Stimulated activated CD8-positive, alpha-beta memory T cell treated with anti-CD3 and anti-CD28 coated beads, Interleukin-12 subunit alpha, Interleukin-12 subunit beta, amount 100 ng/mL, for 24 hours (primary cell): ENCODE measurements at regions not wholly inside any gene's neighbourhood (a gene's known extent, or its start where the extent isn't known, plus 50 kb on each side); places are given as distances from the start of the nearest gene placed in this dataset.

ENCODE experiments used
- DNase-seq: peaks from one replicate; pipeline ENCODE4 v3.0.0-alpha.2; 2020; ENCODE audit errors: extremely low read depth

DNA sequence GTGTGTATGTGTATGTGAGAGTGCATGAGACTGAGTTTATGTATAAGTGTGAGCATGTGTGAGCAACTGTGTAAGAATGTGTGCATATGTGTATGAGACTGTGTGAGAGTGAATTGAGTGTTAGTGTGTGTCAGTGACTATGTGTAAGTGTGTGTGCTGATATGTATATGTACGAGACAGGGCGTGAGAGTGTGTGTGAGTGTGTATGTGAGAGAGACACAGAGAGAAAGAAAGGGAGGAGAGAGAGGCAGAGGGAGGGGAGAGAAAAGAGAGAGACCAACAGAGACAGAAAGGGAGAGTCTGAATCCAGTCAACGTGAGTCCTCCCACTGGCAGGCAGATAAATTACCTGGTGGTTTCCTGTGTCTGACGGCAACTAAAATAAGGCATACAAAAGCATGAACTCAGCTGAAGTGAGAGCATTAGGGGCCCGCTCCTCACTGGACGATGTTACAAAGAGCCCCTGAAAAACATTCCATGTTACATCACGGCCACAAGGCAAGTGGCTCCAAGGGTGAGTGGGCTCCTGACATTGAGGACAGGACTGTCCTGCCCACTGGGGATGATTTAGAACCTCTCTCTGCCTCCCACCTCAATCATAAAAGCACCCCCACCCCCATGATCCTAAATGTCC lies 66.6 kb upstream of the TIAM1 start:
- DNase-seq: no peak

DNA sequence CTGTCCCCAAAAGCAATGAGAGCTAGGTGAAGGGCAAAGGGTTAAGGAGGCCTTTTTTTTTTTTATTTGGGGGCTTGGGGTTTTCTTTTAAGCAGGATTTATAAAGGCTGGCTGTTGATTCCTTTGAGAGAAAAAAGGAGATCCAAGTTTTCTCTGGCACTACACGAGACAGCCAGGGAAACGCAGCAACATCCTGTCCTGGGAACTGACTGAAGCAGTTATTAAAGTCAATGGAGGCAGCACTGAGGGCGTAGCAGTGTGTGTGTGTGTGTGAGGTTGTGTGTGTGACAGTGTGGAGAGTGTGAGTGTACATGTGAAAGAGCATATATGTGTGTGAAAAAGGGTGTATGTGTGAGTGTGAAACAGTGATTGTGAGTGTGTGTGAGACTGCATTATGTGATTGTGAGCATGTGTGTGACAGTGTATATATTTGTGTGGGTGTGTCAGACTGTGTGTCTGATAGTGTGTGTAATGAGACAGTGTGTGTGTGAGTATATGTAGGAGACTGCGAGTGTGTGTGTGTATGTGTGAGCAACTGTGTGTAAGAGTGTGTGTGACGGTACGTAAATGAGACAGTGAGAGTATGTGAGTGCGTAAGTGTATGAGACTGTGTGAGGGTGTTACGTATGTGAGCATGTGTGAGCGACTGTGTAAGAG lies 65.9 kb upstream of the TIAM1 start:
- DNase-seq: no peak

DNA sequence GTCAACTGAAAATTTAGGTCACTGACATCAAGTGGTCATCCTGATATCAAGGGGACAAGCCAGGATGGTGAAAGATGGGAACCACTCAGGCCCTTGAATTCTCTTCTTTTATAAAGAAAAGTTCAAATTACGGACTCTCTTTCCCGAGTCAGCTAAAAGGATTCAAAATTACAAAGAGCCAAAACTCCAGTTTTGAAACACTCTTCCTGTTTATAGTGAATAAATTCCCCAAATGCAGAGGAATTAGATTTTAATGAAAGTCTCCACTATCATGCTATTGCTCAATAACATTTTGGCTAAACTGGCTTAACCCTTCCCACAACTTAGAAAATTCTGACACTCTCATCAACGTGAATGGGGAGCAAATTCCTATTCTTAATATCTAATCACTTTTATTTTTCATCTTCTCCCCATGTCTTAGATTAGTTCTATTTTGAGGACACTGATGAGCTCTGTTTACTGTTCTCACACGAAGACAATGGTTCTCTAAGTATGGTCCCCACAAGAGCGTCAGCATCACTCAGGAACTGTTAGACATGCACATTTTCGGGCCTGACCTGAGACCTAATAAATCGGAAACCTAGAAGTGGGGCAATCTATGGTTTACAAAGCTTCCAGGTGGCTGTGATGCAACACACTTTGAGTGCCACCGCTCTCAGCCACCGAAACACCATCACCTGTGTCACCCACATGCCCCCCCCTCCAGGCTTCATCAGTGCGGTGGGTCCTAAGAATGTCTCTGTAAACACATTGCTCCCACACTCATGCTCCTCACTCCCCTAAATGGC lies 64.4 kb upstream of the TIAM1 start:
- DNase-seq: no peak

DNA sequence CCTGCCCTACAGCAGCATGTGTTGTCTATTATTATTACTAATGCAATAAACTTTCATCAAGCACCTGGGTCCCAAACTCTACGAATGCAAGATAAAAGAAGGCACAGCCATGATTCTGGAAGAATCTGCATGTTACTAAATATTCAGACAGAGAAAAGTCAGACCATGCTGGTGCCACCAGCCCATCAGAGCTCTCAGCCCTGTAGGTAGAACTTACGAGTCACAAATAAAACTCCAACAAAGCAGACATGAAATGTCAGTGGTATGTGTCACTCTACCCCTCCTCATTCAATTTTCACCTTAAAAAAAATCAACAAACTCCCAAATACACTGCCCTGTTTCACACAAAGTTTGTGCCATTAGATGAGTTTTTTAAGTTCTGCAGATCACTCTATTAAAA lies 62.4 kb upstream of the TIAM1 start:
- DNase-seq: no peak

DNA sequence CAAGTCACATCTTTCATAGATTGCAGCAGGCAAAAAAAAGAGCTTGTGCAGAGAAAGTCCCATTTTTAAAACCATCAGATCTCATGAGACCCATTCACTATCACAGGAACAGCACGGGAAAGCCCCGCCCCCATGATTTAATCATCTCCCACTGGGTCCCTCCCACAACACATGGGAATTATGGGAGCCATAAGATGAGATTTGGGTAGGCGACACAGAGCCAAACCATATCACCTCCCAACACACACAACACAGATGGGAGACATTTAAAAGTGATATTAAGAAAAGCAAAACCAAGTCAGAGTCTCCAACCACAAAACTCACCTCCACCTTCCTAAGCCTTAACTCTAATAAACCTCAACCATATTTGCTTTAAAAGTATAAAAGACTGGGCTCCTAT lies 61.5 kb upstream of the TIAM1 start:
- no peak for DNase-seq

DNA sequence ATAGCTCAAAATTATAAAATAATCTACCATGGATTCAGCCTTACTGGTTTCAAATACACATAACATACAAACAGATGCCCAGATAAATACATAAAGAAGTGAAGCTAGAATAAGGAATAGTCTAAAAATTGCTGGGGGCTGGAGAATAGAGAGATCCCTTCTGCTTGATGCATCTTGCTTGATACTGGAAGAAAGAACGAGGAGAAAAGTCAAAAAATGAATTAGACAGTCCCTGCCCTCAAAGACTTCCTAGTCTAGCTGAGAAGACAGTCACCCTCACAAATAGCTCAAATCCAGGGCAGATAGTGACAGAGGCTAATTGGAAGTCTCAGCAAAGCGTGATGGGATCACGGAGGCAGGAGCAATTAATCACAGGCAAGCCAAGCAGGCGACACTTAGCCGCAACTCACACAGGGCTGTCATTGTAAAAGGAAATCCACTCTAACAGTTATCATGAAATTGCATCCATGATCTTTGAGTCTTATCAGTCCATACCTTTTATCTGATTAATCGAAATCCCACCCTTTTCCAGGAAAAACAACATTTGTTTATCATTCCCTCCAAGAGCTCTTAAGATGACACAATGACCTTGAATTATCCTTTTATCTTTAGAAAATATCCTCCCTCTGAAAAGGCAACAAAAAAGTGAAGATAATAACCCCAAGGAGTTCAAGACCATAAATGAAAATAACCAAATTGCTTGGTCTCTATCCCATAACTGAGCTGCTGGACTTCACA lies 59.7 kb upstream of the TIAM1 start:
- no peak for DNase-seq

DNA sequence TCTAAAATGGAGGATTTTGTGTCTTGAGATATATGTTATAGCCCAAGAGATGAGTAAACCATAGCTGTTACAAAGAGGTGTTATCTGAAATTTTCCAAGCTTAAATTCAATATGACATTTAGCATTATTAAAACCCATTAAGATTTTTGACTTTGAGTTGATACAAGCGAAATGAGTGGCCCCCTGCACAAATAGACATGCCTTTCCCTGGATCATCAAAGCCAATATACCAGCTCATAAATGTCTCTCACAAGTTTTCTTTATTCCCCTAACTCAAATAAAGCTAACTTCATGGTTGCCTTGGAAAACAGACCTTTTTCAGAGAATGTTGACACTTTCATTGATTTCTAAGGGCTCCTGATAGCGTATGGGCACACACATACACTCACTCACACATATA lies 55.5 kb upstream of the TIAM1 start:
- DNase-seq: no peak

DNA sequence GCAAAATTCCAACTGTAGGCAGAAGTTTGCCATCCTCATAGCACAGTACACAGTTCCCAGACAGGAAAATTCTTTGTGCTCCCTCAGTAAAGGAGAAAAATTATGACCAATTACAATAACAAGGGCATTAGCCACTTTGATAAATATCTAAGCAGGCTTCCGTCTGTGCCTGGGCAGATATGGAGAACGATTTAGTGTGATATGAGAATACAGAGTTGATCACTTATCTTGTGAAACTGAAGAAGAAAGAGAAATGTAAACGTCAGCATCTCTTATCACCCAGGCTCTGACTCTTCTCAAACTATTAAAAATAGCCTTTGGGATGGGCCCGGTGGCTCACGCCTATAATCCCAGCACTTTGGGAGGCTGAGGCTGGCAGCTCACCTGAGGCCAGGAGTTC lies 54.5 kb upstream of the TIAM1 start:
- DNase-seq: no peak

DNA sequence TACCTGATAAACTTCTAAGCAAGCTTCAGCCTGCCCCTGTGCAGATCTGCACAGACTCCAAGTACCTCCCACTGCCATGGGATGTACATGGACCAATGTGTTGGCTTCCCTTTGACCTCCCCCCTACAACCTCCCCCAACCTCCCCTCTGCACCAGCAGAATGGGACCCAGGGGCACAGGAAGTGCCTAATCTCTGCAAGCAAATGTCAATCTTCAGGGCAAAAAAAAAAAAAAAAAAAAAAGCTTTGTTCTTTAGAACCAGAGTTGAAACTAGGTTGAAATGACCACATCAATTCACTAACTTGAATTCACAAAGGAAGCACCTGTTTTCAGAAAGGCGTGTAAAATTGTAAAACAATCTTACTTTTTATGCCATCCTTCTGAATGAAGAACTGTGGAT lies 53.9 kb upstream of the TIAM1 start:
- DNase-seq: no peak

DNA sequence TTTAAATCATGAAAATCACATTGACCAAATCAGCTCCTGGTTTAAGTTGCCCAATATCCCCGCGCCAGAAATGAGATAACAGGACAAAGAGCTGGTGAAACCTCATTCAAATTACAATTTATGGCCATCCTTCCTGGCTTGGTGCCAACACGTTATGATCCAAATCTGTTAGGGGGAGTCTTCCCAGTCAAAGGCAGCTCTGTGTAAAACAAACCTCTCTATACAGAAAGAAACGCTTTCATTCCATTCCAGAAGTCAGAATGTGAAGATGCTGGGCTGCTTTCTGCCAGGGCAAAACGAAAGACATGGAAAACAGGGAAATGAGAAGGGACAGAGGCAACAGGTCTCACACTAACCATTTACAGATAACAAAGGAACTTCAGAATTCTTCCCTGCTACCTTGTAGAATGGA lies 53.5 kb upstream of the TIAM1 start:
- DNase-seq: no peak

DNA sequence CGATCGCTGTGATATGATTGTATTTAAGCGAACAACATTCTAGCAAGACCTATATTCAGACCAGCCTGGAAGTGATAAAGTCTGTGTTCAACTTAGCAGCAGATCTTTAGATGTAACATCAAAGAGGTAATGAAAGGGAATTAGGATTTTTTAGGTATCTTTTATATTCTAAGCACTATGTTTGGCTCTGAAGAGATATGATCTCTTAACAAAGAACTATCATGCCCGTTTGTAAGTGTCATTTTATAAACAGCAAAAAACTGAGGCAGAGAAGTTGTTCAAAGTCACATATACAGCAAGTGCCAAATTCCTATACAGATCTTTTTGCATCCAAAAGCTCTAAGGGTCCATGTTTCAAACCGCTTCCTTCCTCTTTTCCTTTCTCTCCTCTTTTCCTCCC lies 53.0 kb upstream of the TIAM1 start:
- no peak for DNase-seq

DNA sequence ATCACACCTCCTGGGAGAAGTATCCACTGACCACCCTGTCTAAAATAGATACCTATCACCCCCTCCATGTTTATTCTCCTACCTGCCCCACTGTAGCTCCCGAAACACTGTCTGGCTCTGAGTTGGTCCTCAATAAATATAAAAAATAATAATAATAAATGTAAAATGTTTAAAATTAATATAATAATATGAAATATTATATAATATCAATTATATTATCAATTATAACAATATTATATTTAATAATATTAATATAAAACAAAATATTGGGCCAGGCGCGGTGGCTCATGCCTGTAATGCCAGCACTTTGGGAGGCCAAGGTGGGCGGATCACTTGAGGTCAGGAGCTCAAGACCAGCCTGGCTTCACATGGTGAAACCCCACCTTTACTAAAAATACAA lies 52.3 kb upstream of the TIAM1 start:
- no peak for DNase-seq

DNA sequence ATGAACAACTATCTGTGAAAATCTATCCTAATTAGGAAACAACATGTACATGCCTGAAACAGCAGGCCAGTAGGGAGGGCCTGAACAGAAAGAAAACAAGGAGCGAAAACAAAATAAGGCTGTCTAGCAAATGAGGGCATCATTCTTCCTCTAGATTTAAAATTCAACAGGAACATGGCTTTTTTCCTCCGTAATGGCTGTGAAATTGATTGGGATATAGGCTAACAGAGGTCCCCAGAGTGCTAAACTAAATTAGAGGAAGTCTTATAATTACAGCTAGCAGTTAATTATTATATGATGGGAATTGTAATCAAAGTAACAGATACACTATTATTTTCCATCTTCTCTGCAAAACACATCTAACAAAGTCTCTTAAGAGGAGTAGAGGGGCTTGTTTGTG lies 51.7 kb upstream of the TIAM1 start:
- no peak for DNase-seq

DNA sequence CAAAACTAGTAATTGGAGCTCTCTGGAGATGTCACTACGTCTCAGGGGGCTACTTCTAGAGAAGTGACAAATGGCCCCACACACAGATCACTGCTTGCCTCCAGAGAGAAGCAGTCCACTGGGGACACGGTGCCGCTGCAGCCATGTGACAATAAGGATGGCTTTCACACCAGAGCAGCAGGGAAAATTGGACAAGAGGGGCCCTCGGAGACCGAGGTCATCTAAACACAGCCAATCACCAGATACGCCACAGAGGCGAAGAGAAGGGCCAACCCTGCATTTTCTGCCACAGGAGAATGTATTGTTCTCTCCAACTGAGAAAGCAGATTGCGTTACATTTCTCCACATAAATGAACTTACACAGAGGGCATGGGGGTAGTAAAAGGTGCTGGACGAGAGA lies 51.2 kb upstream of the TIAM1 start:
- no peak for DNase-seq

DNA sequence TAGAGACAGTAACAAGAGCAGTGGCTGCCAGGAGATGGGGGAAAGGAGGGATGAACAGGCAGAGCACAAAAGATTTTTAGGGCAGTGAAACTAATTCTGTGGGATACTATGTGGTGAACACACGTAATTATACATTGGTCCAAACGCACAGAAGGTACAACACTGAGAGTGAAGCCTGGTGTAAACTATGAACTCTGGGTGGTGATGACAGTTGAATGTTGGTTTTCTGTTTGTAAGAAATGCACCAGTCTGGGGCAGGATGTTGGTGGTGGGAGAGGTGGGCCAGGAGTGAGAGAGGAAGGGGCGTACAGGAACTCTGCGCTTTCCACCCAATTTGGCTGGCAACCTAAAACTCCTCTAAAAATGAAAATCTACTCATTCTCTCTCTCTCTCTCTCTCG lies 50.2 kb upstream of the TIAM1 start:
- no peak for DNase-seq
